ENCODE measurements at regions not wholly inside any gene's neighbourhood (a gene's known extent, or its start where the extent isn't known, plus 50 kb on each side); places are given as distances from the start of the nearest gene placed in this dataset.
A peak's percentile ranks its signal among the peaks of the same experiment; 100 is the strongest.

DNA sequence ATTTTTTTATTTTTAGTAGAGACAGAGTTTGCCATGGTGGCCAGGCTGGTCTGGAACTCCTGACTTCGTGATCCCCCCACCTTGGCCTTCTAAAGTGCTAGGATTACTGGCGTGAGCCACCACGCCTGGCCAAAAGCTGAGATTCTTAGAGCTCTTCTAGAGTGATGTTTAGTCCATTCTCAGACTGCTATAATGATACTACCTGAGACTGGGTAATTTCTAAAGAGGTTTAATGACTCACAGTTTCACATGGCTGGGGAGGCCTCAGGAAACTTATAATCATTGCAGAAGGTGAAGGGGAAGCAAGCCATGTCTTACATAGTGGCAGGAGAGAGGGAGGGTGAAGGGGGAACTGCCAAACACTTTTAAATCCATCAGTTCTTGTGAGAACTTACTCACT lies 1804.9 kb upstream of the LRRTM1 start:
- Histone ChIP-seq H3K27me3 (ENCODE audit: control insufficient read depth, insufficient read depth, low read length) (no peaks in the 10 kb centered on the region), H3K36me3 (ENCODE audit: control insufficient read depth in 2 of 3, insufficient read depth in 3 of 3, low read length in 3 of 3) (no peaks in the 10 kb centered on the region), H3K27ac (ENCODE audit: low read depth in 2 of 2, low read length in 2 of 2) (no peak overlapping the region), H3K4me3 (ENCODE audit: low read length in 3 of 3) (no peak overlapping the region), H3K9ac (ENCODE audit: low read length in 3 of 3) (no peak overlapping the region), H3K9me3 (ENCODE audit: control insufficient read depth in 2 of 3, insufficient read depth in 1 of 3, low read length in 3 of 3) (no peaks in the 10 kb centered on the region), H3K4me1 (ENCODE audit: control insufficient read depth in 2 of 3, insufficient read depth in 2 of 3, low read depth in 1 of 3, low read length in 3 of 3) (no peaks in the 10 kb centered on the region)
- FAIRE-seq (no peak), DNase-seq (no peak)
- intact Hi-C loops (cut with DNase I), result no loop called here
- TF ChIP-seq, protein P1, sequence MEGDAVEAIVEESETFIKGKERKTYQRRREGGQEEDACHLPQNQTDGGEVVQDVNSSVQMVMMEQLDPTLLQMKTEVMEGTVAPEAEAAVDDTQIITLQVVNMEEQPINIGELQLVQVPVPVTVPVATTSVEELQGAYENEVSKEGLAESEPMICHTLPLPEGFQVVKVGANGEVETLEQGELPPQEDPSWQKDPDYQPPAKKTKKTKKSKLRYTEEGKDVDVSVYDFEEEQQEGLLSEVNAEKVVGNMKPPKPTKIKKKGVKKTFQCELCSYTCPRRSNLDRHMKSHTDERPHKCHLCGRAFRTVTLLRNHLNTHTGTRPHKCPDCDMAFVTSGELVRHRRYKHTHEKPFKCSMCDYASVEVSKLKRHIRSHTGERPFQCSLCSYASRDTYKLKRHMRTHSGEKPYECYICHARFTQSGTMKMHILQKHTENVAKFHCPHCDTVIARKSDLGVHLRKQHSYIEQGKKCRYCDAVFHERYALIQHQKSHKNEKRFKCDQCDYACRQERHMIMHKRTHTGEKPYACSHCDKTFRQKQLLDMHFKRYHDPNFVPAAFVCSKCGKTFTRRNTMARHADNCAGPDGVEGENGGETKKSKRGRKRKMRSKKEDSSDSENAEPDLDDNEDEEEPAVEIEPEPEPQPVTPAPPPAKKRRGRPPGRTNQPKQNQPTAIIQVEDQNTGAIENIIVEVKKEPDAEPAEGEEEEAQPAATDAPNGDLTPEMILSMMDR (IDR thresholded peaks at IDR 0.05; ENCODE audit: borderline replicate concordance, extremely low read depth, insufficient read depth), result no peak

DNA sequence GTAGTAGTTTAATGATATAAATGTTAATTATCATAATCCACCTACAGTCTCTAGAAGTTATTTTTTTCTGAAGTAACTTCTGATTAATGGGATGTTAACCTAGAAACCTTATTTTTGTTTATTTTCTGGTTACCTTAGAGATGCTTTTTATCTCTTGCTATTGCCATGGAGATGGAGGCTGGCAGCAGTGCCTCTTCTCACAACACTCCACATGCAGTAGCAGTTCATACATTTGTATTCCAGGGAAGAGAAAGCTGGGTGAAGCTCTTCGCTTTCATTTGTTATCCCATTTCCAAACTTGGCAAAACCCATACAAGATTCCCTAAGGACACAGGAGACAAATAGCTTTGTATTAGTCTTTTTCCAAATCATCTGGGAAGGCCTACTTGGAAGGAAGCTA lies 1794.1 kb upstream of the LRRTM1 start:
- no peak overlapping the region for H3K27ac ChIP-seq (ENCODE audit: low read depth in 2 of 2, low read length in 2 of 2)
- H3K4me3 ChIP-seq (ENCODE audit: low read length in 3 of 3), result no peak overlapping the region
- no peaks in the 10 kb centered on the region for H3K36me3 ChIP-seq (ENCODE audit: control insufficient read depth in 2 of 3, insufficient read depth in 3 of 3, low read length in 3 of 3)
- no peak for FAIRE-seq
- DNase-seq, result peak in 1 of 5 donors; percentile 5
- no peaks in the 10 kb centered on the region for H3K27me3 ChIP-seq (ENCODE audit: control insufficient read depth, insufficient read depth, low read length)
- no peak overlapping the region for H3K9ac ChIP-seq (ENCODE audit: low read length in 3 of 3)
- intact Hi-C loops (cut with DNase I), result no loop called here
- H3K9me3 ChIP-seq (ENCODE audit: control insufficient read depth in 2 of 3, insufficient read depth in 1 of 3, low read length in 3 of 3), result no peaks in the 10 kb centered on the region
- no peaks in the 10 kb centered on the region for H3K4me1 ChIP-seq (ENCODE audit: control insufficient read depth in 2 of 3, insufficient read depth in 2 of 3, low read depth in 1 of 3, low read length in 3 of 3)
- TF ChIP-seq, protein P1 (IDR thresholded peaks at IDR 0.05; ENCODE audit: borderline replicate concordance, extremely low read depth, insufficient read depth), result no peak

DNA sequence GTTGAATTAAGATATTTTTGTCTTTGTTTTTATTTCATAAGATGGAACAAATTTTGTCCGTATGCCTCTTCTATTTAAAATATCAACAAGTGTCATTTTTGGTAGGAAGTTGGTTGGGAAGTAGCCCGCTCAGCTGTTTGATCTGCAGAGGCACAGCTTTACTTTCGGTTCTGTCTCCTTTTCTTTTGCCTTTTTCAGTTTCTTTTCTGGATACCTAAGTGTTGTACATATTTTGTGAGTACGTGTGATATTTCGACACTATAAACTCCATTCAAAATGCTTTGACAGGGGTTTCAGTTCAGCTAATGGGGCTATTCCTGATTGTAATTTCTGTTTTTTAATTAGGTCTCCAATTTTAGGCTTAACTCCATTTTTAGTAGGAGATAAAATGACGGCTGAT lies 1785.0 kb upstream of the LRRTM1 start:
- no peaks in the 10 kb centered on the region for H3K27me3 ChIP-seq (ENCODE audit: control insufficient read depth, insufficient read depth, low read length)
- no peaks in the 10 kb centered on the region for H3K36me3 ChIP-seq (ENCODE audit: control insufficient read depth in 2 of 3, insufficient read depth in 3 of 3, low read length in 3 of 3)
- DNase-seq (no peak), FAIRE-seq (no peak)
- H3K27ac ChIP-seq (ENCODE audit: low read depth in 2 of 2, low read length in 2 of 2), result no peak overlapping the region
- H3K4me1 ChIP-seq (ENCODE audit: control insufficient read depth in 2 of 3, insufficient read depth in 2 of 3, low read depth in 1 of 3, low read length in 3 of 3), result no peaks in the 10 kb centered on the region
- intact Hi-C loops (cut with DNase I), result no loop called here
- TF ChIP-seq, protein P1 (IDR thresholded peaks at IDR 0.05; ENCODE audit: borderline replicate concordance, extremely low read depth, insufficient read depth), result no peak
- H3K4me3 ChIP-seq (ENCODE audit: low read length in 3 of 3), result no peak overlapping the region
- no peaks in the 10 kb centered on the region for H3K9me3 ChIP-seq (ENCODE audit: control insufficient read depth in 2 of 3, insufficient read depth in 1 of 3, low read length in 3 of 3)
- no peak overlapping the region for H3K9ac ChIP-seq (ENCODE audit: low read length in 3 of 3)

DNA sequence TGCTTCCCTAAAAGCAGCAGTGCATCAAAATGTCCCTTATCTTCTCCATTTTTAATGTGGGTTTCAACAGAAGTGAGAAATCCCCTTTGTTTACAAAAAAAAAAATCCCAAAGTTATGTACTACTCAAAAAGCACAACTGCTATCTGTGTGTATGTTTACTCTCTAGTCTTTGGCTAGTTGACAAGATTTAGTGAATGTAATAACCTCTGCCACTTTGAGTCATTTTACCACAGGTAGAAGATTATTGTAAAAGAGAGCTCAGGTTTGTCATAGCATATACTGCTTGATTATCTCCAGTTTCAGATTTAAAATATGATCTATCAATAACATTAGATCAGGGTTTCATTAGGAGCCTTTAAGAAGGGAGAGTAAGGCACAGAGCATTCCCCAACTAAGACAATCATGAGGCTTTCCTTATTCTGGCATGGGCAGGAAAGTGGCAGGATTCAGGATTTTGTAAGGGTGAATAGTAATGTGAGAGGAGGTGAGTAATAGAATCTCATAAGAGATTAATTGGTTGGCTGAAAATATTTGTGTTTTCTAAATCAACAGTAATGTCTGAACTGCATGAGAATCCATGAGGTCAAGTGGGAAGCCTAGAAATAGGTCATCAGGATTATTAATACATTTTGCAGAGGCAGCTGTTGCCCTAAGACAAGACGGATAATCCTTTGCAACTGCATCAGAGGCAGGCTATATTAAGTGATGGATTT lies 1780.3 kb upstream of the LRRTM1 start:
- no peak for DNase-seq
- no peak overlapping the region for H3K4me3 ChIP-seq (ENCODE audit: low read length in 3 of 3)
- no peak for FAIRE-seq
- no peaks in the 10 kb centered on the region for H3K9me3 ChIP-seq (ENCODE audit: control insufficient read depth in 2 of 3, insufficient read depth in 1 of 3, low read length in 3 of 3)
- TF ChIP-seq, protein P1 (IDR thresholded peaks at IDR 0.05; ENCODE audit: borderline replicate concordance, extremely low read depth, insufficient read depth), result no peak
- no peaks in the 10 kb centered on the region for H3K27me3 ChIP-seq (ENCODE audit: control insufficient read depth, insufficient read depth, low read length)
- H3K4me1 ChIP-seq (ENCODE audit: control insufficient read depth in 2 of 3, insufficient read depth in 2 of 3, low read depth in 1 of 3, low read length in 3 of 3), result no peaks in the 10 kb centered on the region
- H3K36me3 ChIP-seq (ENCODE audit: control insufficient read depth in 2 of 3, insufficient read depth in 3 of 3, low read length in 3 of 3), result no peaks in the 10 kb centered on the region
- H3K27ac ChIP-seq (ENCODE audit: low read depth in 2 of 2, low read length in 2 of 2), result no peak overlapping the region
- intact Hi-C loops (cut with DNase I), result no loop called here
- no peak overlapping the region for H3K9ac ChIP-seq (ENCODE audit: low read length in 3 of 3)
